ENCODE measurements at regions not wholly inside any gene's neighbourhood (a gene's known extent, or its start where the extent isn't known, plus 50 kb on each side); places are given as distances from the start of the nearest gene placed in this dataset.

GRCh38 chr5:10077791-10078545 lies 171.7 kb downstream of the ATPSCKMT start:
- TF ChIP-seq PRDM15 (CRISPR knock-in tag; IDR thresholded peaks at IDR 0.05) (no peak), BCL3 (CRISPR knock-in tag; IDR thresholded peaks at IDR 0.05) (no peak), ARID4A (CRISPR knock-in tag; IDR thresholded peaks at IDR 0.05; ENCODE audit: borderline replicate concordance) (no peak), ZNF644 (CRISPR knock-in tag; IDR thresholded peaks at IDR 0.05; ENCODE audit: low read depth) (no peak), ZNF543 (CRISPR knock-in tag; IDR thresholded peaks at IDR 0.05) (no peak)
